IMR-90 (cell line): ENCODE measurements at regions not wholly inside any gene's neighbourhood (a gene's known extent, or its start where the extent isn't known, plus 50 kb on each side); places are given as distances from the start of the nearest gene placed in this dataset.

Experiments used
- ATAC-seq: fragments of 200-7000 bp; cut with Tn5 transposase; 2 replicates; pipeline ENCODE4 v1.9.1; 2020; ENCODE audit warnings: low read depth, mild to moderate bottlenecking, moderate library complexity
- BruUV-seq: library from RNA; stranded (reverse); fragments of 400-500 nt; replicated peaks from 2 replicates; lab custom pipeline; 2021; lab: Mats Ljungman, UMichigan
- CTCF ChIA-PET: fragments of 300-600 bp; formaldehyde crosslinking; extraction: SDS; loops from one replicate; lab custom pipeline; 2021; ENCODE audit warnings: antibody characterized with exemption; lab: Yijun Ruan, JAX
- POLR2A ChIA-PET: fragments of 300-600 bp; sonication (Branson Sonifier 250); formaldehyde crosslinking; loops from one replicate; lab custom pipeline; 2022; ENCODE audit warnings: antibody characterized with exemption; ENCODE audit not compliant: unreplicated experiment; lab: Charles Lee
- DNase-seq: peaks from one replicate; pipeline ENCODE4 v3.0.0; 2013
- H2AFZ ChIP-seq: replicated peaks from 2 replicates; pipeline ENCODE3; 2013; ENCODE audit warnings: low read length, mild to moderate bottlenecking; ENCODE audit not compliant: poor library complexity
- H2AK5ac ChIP-seq: 2 replicates; pipeline ENCODE4 v1.6.1; 2013; ENCODE audit warnings: low read depth, low read length, inconsistent platforms
- H2AK9ac ChIP-seq: replicated peaks from 2 replicates; pipeline ENCODE3; 2013; ENCODE audit warnings: mild to moderate bottlenecking, low read depth, low read length, moderate library complexity; ENCODE audit not compliant: poor library complexity
- H2BK120ac ChIP-seq: 2 replicates; pipeline ENCODE4 v1.6.1; 2013; ENCODE audit warnings: low read depth, low read length, inconsistent platforms
- H2BK15ac ChIP-seq: 3 replicates; pipeline ENCODE4 v1.6.1; 2013; ENCODE audit warnings: low read depth, low read length, inconsistent platforms
- H2BK20ac ChIP-seq: 2 replicates; pipeline ENCODE4 v1.6.1; 2013; ENCODE audit warnings: low read depth, mild to moderate bottlenecking, inconsistent platforms, low read length, moderate library complexity
- H2BK5ac ChIP-seq: 2 replicates; pipeline ENCODE4 v1.6.1; 2013; ENCODE audit warnings: mild to moderate bottlenecking, low read depth, low read length, inconsistent platforms; ENCODE audit not compliant: poor library complexity, severe bottlenecking
- H3K14ac ChIP-seq: replicated peaks from 2 replicates; pipeline ENCODE4 v1.6.1; 2013; ENCODE audit warnings: low read depth, low read length, inconsistent platforms
- H3K18ac ChIP-seq: 2 replicates; pipeline ENCODE4 v1.6.1; 2013; ENCODE audit warnings: low read depth, low read length, control low read depth
- H3K23ac ChIP-seq: 2 replicates; pipeline ENCODE4 v1.6.1; 2013; ENCODE audit warnings: low read depth, low read length, inconsistent platforms
- H3K27ac ChIP-seq: 2 replicates; pipeline ENCODE4 v1.5.1; 2013; ENCODE audit warnings: mild to moderate bottlenecking, control low read depth, low read length; ENCODE audit not compliant: insufficient read depth
- H3K27me3 ChIP-seq: 2 replicates; pipeline ENCODE4 v1.6.1; 2013; ENCODE audit warnings: low read length; ENCODE audit not compliant: control insufficient read depth, insufficient read depth
- H3K36me3 ChIP-seq: 2 replicates; pipeline ENCODE4 v1.6.1; 2013; ENCODE audit warnings: low read length, mixed read lengths; ENCODE audit not compliant: control insufficient read depth, insufficient read depth
- H3K4ac ChIP-seq: 2 replicates; pipeline ENCODE4 v1.6.1; 2013; ENCODE audit warnings: low read depth, low read length, inconsistent platforms
- H3K4me1 ChIP-seq: 2 replicates; pipeline ENCODE4 v1.6.1; 2013; ENCODE audit warnings: low read length, mixed read lengths; ENCODE audit not compliant: control insufficient read depth, insufficient read depth
- H3K4me2 ChIP-seq: 2 replicates; pipeline ENCODE4 v1.6.1; 2013; ENCODE audit warnings: low read depth, mild to moderate bottlenecking, control low read depth, low read length, moderate library complexity
- H3K4me3 ChIP-seq: 2 replicates; pipeline ENCODE4 v1.5.1; 2013; ENCODE audit warnings: low read depth, mild to moderate bottlenecking, control low read depth, low read length, moderate library complexity; ENCODE audit not compliant: insufficient read depth
- H3K56ac ChIP-seq: 2 replicates; pipeline ENCODE4 v1.6.1; 2013; ENCODE audit warnings: low read length, inconsistent platforms; ENCODE audit not compliant: insufficient read depth; ENCODE audit errors: extremely low read depth
- H3K79me1 ChIP-seq, 2 experiments: 2 replicates each; pipeline ENCODE4 v1.6.1; 2013; ENCODE audit warnings: low read length in 2 of 2, inconsistent platforms in 1 of 2, low read depth in 1 of 2
- H3K9ac ChIP-seq: 2 replicates; pipeline ENCODE4 v1.6.1; 2013; ENCODE audit warnings: low read depth, low read length, control low read depth
- H3K9me1 ChIP-seq: 2 replicates; pipeline ENCODE4 v1.6.1; 2013; ENCODE audit warnings: low read length, inconsistent platforms; ENCODE audit not compliant: insufficient read depth
- H3K9me3 ChIP-seq: 2 replicates; pipeline ENCODE4 v1.6.1; 2013; ENCODE audit warnings: low read length; ENCODE audit not compliant: control insufficient read depth, insufficient read depth
- H4K20me1 ChIP-seq: 2 replicates; pipeline ENCODE4 v1.6.1; 2013; ENCODE audit warnings: low read length, inconsistent platforms; ENCODE audit not compliant: insufficient read depth
- H4K5ac ChIP-seq: 2 replicates; pipeline ENCODE4 v1.6.1; 2013; ENCODE audit warnings: mild to moderate bottlenecking, low read depth, low read length, control low read depth
- H4K8ac ChIP-seq, 2 experiments: 2 replicates each; pipeline ENCODE4 v1.6.1; 2013; ENCODE audit warnings: low read depth in 2 of 2, low read length in 2 of 2, control low read depth in 1 of 2, inconsistent platforms in 1 of 2
- H4K91ac ChIP-seq: 2 replicates; pipeline ENCODE4 v1.6.1; 2013; ENCODE audit warnings: low read depth, low read length, inconsistent platforms; ENCODE audit not compliant: insufficient read depth
- CEBPB ChIP-seq: IDR thresholded peaks from 2 replicates; pipeline ENCODE4 v1.6.1; 2012; ENCODE audit warnings: low read depth, low read length, improper control_type of control experiment
- CHD1 ChIP-seq: IDR thresholded peaks from 2 replicates; pipeline ENCODE4 v1.6.1; 2012; ENCODE audit warnings: low read depth, low read length, improper control_type of control experiment
- CTCF ChIP-seq: conservative IDR thresholded peaks from 2 replicates; pipeline ENCODE4 v1.5.1; 2012; ENCODE audit warnings: mild to moderate bottlenecking, low read depth, low read length, improper control_type of control experiment
- FOS ChIP-seq: fragments of 150-350 bp; IDR thresholded peaks from 2 replicates; pipeline ENCODE4 v1.6.1; 2016; ENCODE audit warnings: low read depth, low read length
- MAFK ChIP-seq: IDR thresholded peaks from 2 replicates; pipeline ENCODE4 v1.6.1; 2012; ENCODE audit warnings: low read depth, low read length, improper control_type of control experiment
- MAZ ChIP-seq: IDR thresholded peaks from 2 replicates; pipeline ENCODE4 v1.6.1; 2012; ENCODE audit warnings: low read depth, mild to moderate bottlenecking, low read length, improper control_type of control experiment, moderate library complexity, borderline replicate concordance
- MXI1 ChIP-seq: IDR thresholded peaks from 2 replicates; pipeline ENCODE4 v1.6.1; 2012; ENCODE audit warnings: low read depth, mild to moderate bottlenecking, low read length, moderate library complexity, borderline replicate concordance
- POLR2A ChIP-seq: IDR thresholded peaks from 2 replicates; pipeline ENCODE4 v1.6.1; 2012; ENCODE audit warnings: mild to moderate bottlenecking, low read depth, low read length
- RAD21 ChIP-seq: IDR thresholded peaks from 2 replicates; pipeline ENCODE4 v1.6.1; 2012; ENCODE audit warnings: low read length, improper control_type of control experiment
- RFX5 ChIP-seq: IDR thresholded peaks from 2 replicates; pipeline ENCODE4 v1.8.0; 2012; ENCODE audit warnings: low read depth, mild to moderate bottlenecking, low read length, moderate library complexity
- SMC3 ChIP-seq: fragments of 150-350 bp; IDR thresholded peaks from 2 replicates; pipeline ENCODE4 v1.6.1; 2016; ENCODE audit warnings: low read depth, mild to moderate bottlenecking, antibody characterized with exemption, low read length, moderate library complexity
- WGBS, 2 experiments: methylation state at CpG; one replicate each; pipeline versions ENCODE4 v1.1.5 to v1.1.7; 2013; ENCODE audit warnings: missing lambda C conversion rate in 2 of 2; ENCODE audit not compliant: insufficient read length in 1 of 2; ENCODE audit errors: extremely low coverage in 2 of 2; 5-methylcytosine and 5-hydroxymethylcytosine counted together
- dilution Hi-C: fragments of 300-500 bp; cut with HindIII; formaldehyde crosslinking; loops from one replicate; pipeline ENCODE4 v1.14.3; 2018; ENCODE audit warnings: low sequenced_read_pairs; ENCODE audit not compliant: unreplicated experiment
- in situ Hi-C: fragments of 300-500 bp; cut with MboI; formaldehyde crosslinking; loops from 3 replicates; pipeline ENCODE4 v1.14.3; 2019; ENCODE audit warnings: low sequenced_read_pairs, inconsistent platforms, mixed read lengths
- intact Hi-C: fragments of 100-400 bp; cut with micrococcal nuclease; formaldehyde crosslinking; loops from 2 replicates; pipeline ENCODE4 v1.10.0; 2022
- TF ChIP-seq, protein P1 (sequence below): fragments of 150-350 bp; IDR thresholded peaks from 2 replicates; pipeline ENCODE4 v1.6.1; 2017; ENCODE audit warnings: mild to moderate bottlenecking, antibody characterized with exemption, low read length, low read depth

GRCh38 chr2:239532859-239533258 is 132.0 kb upstream of the HDAC4 start:
- Histone ChIP-seq H2AK5ac (no peak overlapping the region), H2AFZ (no peak overlapping the region), H3K14ac (no peak overlapping the region), H4K5ac (no peak overlapping the region), H3K4ac (no peak overlapping the region), H3K9me1 (no peaks in the 10 kb centered on the region), H3K4me2 (no peak overlapping the region), H2BK20ac (no peak overlapping the region), H2BK120ac (no peak overlapping the region), H3K9me3 (peaks cover 38% of the 10 kb centered on the region), H4K8ac (no peak overlapping the region), H2BK15ac (no peak overlapping the region), H3K36me3 (no peaks in the 10 kb centered on the region), H3K23ac (no peak overlapping the region), H2AK9ac (no peak overlapping the region), H3K27ac (no peak overlapping the region), H3K18ac (no peak overlapping the region), H3K9ac (no peak overlapping the region), H4K20me1 (no peaks in the 10 kb centered on the region), H3K27me3 (no peaks in the 10 kb centered on the region), H3K79me1 (no peaks in the 10 kb centered on the region), H3K4me1 (no peaks in the 10 kb centered on the region), H3K4me3 (no peak overlapping the region), H2BK5ac (no peak overlapping the region), H3K56ac (no peak overlapping the region), H4K91ac (no peak overlapping the region)
- in situ Hi-C loops = no loop called here
- 41% methylated on average over 5 of the region's 10 CpGs; no CpG with 5 or more reads in 1 of the 2 experiments for WGBS, 2 experiments
- CTCF ChIA-PET = no interaction called here
- dilution Hi-C loops = no loop called here
- no TSS peak for BruUV-seq
- ATAC-seq (no peak), DNase-seq (no peak)
- intact Hi-C loops = no loop called here
- TF ChIP-seq RAD21 (no peak), POLR2A (no peak), CTCF (no peak), MAFK (no peak), CEBPB (no peak), SMC3 (no peak), MAZ (no peak), MXI1 (no peak), FOS (no peak), CHD1 (no peak), RFX5 (no peak)
- TF ChIP-seq, protein P1, sequence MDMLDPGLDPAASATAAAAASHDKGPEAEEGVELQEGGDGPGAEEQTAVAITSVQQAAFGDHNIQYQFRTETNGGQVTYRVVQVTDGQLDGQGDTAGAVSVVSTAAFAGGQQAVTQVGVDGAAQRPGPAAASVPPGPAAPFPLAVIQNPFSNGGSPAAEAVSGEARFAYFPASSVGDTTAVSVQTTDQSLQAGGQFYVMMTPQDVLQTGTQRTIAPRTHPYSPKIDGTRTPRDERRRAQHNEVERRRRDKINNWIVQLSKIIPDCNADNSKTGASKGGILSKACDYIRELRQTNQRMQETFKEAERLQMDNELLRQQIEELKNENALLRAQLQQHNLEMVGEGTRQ = no peak
- POLR2A ChIA-PET = no interaction called here
